ENCODE measurements at regions not wholly inside any gene's neighbourhood (a gene's known extent, or its start where the extent isn't known, plus 50 kb on each side); places are given as distances from the start of the nearest gene placed in this dataset.

- H4K20me1 ChIP-seq (ENCODE audit: control insufficient read depth, insufficient read depth) = no peaks in the 10 kb centered on the region
- RAD21 ChIA-PET (ENCODE audit: unreplicated experiment) = no interaction called here
- SMC1A ChIA-PET (ENCODE audit: uncharacterized antibody, unreplicated experiment) = interaction anchor here (1.2 kb wide), 1 partner anchor 12 kb away, joined by 4 read pairs; no protein-coding TSS in a partner anchor
- H2AFZ ChIP-seq (ENCODE audit: control insufficient read depth, low read depth, low read length) = no peak overlapping the region
- no peaks in the 10 kb centered on the region for H3K9me3 ChIP-seq (replicated peaks; ENCODE audit: control insufficient read depth, insufficient read depth, low read length)
- DNase-seq (ENCODE audit: low read depth, low spot score) (no peak), FAIRE-seq (no peak), ATAC-seq (no peak)
- CTCF ChIA-PET = no interaction called here
- H3K27ac ChIP-seq (ENCODE audit: control insufficient read depth, insufficient read depth) = no peak overlapping the region
- intact Hi-C loops (cut with micrococcal nuclease; ENCODE audit: unreplicated experiment) = no loop called here
- no peaks in the 10 kb centered on the region for H3K79me2 ChIP-seq (ENCODE audit: control insufficient read depth, insufficient read depth, low read length)
- WGBS (ENCODE audit: insufficient coverage, insufficient replicate concordance, low lambda C conversion rate, missing lambda C conversion rate) = 33% methylated on average over 3 of the region's 3 CpGs
- in situ Hi-C loops (cut with MboI) = no loop called here
- POLR2A ChIA-PET = no interaction called here
- no peaks in the 10 kb centered on the region for H3K27me3 ChIP-seq (replicated peaks in 1 of 2; ENCODE audit: control insufficient read depth in 2 of 2, insufficient read depth in 2 of 2, low read length in 1 of 2)
- no peaks in the 10 kb centered on the region for H3K4me1 ChIP-seq (ENCODE audit: control insufficient read depth, insufficient read depth, low read length)
- no peak overlapping the region for H3K9ac ChIP-seq (ENCODE audit: control insufficient read depth, insufficient read depth, low read length)
- no peak overlapping the region for H3K4me2 ChIP-seq (ENCODE audit: control insufficient read depth, insufficient read depth)
- BruUV-seq (replicated peaks) = no TSS peak
- H3K36me3 ChIP-seq (ENCODE audit: control insufficient read depth in 2 of 2, insufficient read depth in 2 of 2, low read length in 1 of 2) = no peaks in the 10 kb centered on the region
- H3K4me3 ChIP-seq = no peak overlapping the region
- TF ChIP-seq, protein P1, sequence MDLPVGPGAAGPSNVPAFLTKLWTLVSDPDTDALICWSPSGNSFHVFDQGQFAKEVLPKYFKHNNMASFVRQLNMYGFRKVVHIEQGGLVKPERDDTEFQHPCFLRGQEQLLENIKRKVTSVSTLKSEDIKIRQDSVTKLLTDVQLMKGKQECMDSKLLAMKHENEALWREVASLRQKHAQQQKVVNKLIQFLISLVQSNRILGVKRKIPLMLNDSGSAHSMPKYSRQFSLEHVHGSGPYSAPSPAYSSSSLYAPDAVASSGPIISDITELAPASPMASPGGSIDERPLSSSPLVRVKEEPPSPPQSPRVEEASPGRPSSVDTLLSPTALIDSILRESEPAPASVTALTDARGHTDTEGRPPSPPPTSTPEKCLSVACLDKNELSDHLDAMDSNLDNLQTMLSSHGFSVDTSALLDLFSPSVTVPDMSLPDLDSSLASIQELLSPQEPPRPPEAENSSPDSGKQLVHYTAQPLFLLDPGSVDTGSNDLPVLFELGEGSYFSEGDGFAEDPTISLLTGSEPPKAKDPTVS (IDR thresholded peaks at IDR 0.05; ENCODE audit: low read depth, low read length) = no peak
- TF ChIP-seq, protein P2, sequence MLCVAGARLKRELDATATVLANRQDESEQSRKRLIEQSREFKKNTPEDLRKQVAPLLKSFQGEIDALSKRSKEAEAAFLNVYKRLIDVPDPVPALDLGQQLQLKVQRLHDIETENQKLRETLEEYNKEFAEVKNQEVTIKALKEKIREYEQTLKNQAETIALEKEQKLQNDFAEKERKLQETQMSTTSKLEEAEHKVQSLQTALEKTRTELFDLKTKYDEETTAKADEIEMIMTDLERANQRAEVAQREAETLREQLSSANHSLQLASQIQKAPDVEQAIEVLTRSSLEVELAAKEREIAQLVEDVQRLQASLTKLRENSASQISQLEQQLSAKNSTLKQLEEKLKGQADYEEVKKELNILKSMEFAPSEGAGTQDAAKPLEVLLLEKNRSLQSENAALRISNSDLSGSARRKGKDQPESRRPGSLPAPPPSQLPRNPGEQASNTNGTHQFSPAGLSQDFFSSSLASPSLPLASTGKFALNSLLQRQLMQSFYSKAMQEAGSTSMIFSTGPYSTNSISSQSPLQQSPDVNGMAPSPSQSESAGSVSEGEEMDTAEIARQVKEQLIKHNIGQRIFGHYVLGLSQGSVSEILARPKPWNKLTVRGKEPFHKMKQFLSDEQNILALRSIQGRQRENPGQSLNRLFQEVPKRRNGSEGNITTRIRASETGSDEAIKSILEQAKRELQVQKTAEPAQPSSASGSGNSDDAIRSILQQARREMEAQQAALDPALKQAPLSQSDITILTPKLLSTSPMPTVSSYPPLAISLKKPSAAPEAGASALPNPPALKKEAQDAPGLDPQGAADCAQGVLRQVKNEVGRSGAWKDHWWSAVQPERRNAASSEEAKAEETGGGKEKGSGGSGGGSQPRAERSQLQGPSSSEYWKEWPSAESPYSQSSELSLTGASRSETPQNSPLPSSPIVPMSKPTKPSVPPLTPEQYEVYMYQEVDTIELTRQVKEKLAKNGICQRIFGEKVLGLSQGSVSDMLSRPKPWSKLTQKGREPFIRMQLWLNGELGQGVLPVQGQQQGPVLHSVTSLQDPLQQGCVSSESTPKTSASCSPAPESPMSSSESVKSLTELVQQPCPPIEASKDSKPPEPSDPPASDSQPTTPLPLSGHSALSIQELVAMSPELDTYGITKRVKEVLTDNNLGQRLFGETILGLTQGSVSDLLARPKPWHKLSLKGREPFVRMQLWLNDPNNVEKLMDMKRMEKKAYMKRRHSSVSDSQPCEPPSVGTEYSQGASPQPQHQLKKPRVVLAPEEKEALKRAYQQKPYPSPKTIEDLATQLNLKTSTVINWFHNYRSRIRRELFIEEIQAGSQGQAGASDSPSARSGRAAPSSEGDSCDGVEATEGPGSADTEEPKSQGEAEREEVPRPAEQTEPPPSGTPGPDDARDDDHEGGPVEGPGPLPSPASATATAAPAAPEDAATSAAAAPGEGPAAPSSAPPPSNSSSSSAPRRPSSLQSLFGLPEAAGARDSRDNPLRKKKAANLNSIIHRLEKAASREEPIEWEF (IDR thresholded peaks at IDR 0.05; ENCODE audit: insufficient replicate concordance, low read depth, low read length) = no peak
- TF ChIP-seq PAX8 (IDR thresholded peaks at IDR 0.05) (no peak), STAT1 (conservative IDR thresholded peaks at IDR 0.05) (no peak), ZNF384 (IDR thresholded peaks at IDR 0.05; ENCODE audit: borderline replicate concordance, low read depth, low read length) (no peak), ELK1 (IDR thresholded peaks at IDR 0.05; ENCODE audit: low read depth, low read length) (no peak), ZSCAN29 (IDR thresholded peaks at IDR 0.05) (no peak), HCFC1 (IDR thresholded peaks at IDR 0.05; ENCODE audit: low read length) (no peak), ASH2L (IDR thresholded peaks at IDR 0.05; ENCODE audit: borderline replicate concordance, low read depth) (no peak), ZBED1 (IDR thresholded peaks at IDR 0.05; ENCODE audit: borderline replicate concordance) (no peak), POLR2AphosphoS2 (IDR thresholded peaks at IDR 0.05; ENCODE audit: low read depth, low read length) (no peak), RAD21 (IDR thresholded peaks at IDR 0.05; ENCODE audit: insufficient read depth, low read depth, low read length) (no peak), RELB (IDR thresholded peaks at IDR 0.05; ENCODE audit: low read depth) (no peak)
- TF ChIP-seq, protein P3, sequence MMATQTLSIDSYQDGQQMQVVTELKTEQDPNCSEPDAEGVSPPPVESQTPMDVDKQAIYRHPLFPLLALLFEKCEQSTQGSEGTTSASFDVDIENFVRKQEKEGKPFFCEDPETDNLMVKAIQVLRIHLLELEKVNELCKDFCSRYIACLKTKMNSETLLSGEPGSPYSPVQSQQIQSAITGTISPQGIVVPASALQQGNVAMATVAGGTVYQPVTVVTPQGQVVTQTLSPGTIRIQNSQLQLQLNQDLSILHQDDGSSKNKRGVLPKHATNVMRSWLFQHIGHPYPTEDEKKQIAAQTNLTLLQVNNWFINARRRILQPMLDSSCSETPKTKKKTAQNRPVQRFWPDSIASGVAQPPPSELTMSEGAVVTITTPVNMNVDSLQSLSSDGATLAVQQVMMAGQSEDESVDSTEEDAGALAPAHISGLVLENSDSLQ (IDR thresholded peaks at IDR 0.05) = no peak
Observed at GRCh38 chr2:195121341-195121740, 535.7 kb upstream of the SLC39A10 start.

All from GM12878 (cell line).